T47D (cell line): ENCODE measurements at regions not wholly inside any gene's neighbourhood (a gene's known extent, or its start where the extent isn't known, plus 50 kb on each side); places are given as distances from the start of the nearest gene placed in this dataset.
"Not testable (repeated sequence)": the region's sequence is repeated elsewhere in the genome, so short reads cannot be mapped to it uniquely, and the experiment has no call there.

Experiments
- DNase-seq, 2 experiments: peaks; one replicate each; pipeline versions ENCODE4 v3.0.0 to v3.0.0-alpha.2; 2011 to 2012; ENCODE audit warnings: low read depth in 1 of 2, low spot score in 1 of 2
- JUND ChIP-seq: IDR thresholded peaks from 2 replicates; pipeline ENCODE4 v1.6.1; 2012; ENCODE audit warnings: low read depth
- in situ Hi-C: cut with HindIII; loops from 2 replicates; pipeline ENCODE4 v1.10.0; 2016; ENCODE audit warnings: low sequenced_read_pairs, low pct_unique_long_range_greater_than_20kb

DNA sequence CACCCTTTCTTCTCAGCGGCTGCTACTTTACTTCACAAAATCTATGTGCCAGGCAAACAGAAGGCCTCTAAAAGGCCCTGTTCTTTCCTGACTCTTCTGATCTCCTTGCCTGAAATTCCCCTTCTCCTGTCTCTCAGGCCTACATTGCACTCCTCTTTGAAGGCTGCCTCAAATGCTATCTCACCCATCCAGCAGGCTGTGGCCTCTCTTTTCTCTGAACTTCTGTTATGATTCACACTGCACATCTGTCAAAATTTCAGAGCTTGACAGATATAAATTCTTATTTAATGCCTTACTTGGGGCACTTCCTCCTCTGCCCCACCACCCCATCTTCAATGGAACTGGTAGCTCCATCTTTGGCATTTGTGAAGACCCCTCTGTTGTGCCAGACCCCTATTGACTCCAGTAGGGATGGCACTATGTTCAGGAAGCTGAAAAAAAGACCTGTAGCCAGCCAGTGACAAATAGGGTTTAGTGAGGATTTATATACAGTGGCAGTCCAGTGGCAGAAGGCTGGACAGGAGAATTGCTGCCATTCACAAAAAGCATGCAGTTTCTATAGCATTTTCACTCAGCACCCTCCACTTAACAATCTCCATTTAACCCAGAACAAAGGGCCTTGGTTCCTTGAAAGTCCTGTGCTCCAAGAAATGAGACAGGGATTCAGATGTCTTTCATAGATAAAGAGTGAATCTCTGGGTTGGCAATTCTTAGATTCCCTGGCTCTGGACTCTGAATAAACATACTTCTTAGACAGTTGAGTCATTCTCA is 415.8 kb upstream of the GRM7 start:
- DNase-seq, result no peak
- TF ChIP-seq JUND, result no peak
- in situ Hi-C loops, result no loop called here

DNA sequence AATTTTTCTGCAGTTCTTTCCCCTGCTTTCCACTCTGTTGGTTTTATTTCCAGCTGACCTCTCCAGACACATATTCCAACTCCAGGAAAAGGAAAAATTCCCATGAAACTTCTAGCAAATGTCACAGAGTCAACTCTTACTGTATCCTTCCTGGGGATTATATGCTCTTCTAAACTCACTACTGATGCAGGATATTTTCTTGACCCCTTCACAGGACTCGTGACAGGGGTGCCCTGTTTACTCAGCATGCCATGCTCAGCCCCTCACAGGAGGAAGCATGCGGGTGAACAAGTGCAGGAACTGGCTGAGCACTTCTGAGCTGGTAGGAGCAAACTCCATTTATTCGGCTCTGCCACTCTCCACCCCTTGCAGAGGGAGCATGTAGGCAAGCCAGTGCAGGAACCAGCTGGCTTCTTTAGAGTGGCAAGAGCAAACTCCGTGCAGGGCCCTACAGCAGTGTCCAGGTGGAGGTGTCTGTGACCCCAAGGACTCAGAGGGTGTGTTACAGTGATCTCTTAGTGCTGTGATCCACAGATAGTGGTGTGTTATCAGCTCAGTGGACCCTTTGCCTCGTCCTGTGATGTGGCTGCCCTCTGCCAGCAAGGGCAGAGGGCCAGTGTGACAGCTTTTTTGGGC is 413.6 kb upstream of the GRM7 start:
- TF ChIP-seq JUND, result no peak
- no peak for DNase-seq
- in situ Hi-C loops, result no loop called here

GRCh38 chr3:6448011-6448410 is 412.9 kb upstream of the GRM7 start:
- DNase-seq, result no peak
- TF ChIP-seq JUND, result no peak

GRCh38 chr3:6449099-6449498 is 411.8 kb upstream of the GRM7 start:
- no peak for DNase-seq
- TF ChIP-seq JUND, result no peak
- in situ Hi-C loops, result no loop called here

More at GRCh38 chr3:6448011-6448410, 412.9 kb upstream of the GRM7 start:
- in situ Hi-C loops, result no loop called here

- no peak for DNase-seq
- in situ Hi-C loops, result no loop called here
Measured at GRCh38 chr3:6452974-6453373, 407.9 kb upstream of the GRM7 start.

DNA sequence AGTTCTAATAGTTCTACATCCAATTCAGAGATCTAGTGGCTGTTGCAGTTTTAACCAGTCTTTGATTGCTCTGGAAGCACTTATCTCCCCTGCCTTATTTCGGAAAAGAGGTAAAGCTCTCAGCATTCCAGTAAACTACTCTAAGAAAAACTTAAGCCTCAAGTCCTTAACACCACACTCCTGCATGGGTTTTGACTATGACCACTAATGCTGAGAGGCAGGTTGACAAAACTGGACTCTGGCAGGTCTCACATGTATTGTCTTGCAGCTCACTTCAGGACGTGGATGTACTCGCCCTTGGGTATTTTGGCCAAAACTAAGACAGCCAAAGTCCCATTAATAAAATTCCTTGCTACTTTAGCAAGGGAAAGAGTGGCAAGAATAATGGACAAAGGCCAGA is 405.9 kb upstream of the GRM7 start:
- no peak for DNase-seq
- in situ Hi-C loops, result no loop called here
- no peak for TF ChIP-seq JUND

More at GRCh38 chr3:6452974-6453373, 407.9 kb upstream of the GRM7 start:
- TF ChIP-seq JUND, result no peak

- no peak for DNase-seq
- TF ChIP-seq JUND, result no peak
- in situ Hi-C loops, result no loop called here
Measured at GRCh38 chr3:6467186-6467585, 393.7 kb upstream of the GRM7 start.

DNA sequence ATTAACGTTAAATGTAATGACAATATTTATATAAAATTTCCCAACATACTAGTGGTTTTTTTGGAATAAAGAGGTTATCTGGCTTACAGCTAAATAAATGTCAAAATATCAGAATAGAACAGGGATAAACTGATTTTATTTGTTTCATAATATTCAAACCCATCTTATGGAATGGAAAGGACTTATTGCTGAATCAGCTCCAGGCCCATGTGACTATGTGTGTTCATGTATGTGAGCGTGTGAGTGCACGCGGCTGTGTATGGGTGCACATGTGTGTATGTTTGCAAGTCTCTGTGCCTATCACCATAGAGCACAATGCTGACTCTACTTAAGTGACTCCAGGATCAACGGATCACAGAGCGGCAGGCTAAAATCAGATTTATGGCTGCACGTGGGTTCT is 392.3 kb upstream of the GRM7 start:
- DNase-seq, result no peak
- TF ChIP-seq JUND, result no peak
- in situ Hi-C loops, result no loop called here

DNA sequence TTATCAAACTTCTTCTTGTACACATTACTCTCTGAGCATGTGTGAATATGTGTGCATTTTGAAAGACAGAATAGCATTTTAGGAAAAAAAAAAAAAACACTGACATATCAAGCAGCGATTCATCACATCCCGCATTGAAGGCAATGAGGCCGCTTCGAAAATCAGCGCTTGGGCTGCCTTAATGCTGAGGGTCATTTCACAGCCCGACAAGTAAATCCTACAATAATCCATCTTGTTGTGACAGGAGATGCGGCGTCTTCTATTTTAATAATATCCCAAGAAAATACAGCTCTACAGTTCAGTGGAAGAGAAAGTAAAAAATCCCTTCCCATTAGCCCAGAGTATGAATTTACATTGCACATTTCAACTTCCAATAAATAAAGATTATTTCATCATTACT is 389.2 kb upstream of the GRM7 start:
- in situ Hi-C loops, result no loop called here
- no peak for DNase-seq
- TF ChIP-seq JUND, result no peak

DNA sequence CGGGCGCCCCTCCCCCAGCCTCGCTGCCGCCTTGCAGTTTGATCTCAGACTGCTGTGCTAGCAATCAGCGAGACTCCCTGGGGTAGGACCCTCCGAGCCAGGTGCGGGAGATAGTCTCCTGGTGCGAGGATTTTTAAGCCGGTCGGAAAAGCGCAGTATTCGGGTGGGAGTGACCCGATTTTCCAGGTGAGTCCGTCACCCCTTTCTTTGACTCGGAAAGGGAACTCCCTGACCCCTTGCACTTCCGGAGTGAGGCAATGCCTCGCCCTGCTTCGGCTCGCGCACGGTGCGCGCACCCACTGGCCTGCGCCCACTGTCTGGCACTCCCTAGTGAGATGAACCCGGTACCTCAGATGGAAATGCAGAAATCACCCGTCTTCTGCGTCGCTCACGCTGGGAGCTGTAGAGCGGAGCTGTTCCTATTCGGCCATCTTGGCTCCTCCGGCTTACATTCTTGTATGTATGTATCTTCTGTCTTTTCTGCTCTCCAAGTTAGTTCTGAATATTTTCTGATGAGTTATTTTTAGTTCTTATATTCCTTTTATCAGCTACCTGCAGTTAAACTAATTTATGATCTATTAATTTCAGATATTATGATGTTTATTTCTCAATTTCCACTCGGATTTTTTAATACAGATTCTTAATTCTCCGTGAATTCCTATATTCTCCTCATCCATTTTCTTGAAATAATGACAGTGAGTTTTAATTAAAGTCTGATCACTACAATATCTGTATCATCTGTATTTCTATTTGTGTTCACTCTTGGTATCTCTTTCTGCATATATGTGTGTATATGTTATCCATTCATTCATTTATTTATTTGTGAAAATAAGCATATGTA is 370.2 kb upstream of the GRM7 start:
- DNase-seq, result peak in 1 of 2 experiments; percentile 37
- in situ Hi-C loops, result not testable (repeated sequence)

GRCh38 chr3:6491768-6492167 is 369.1 kb upstream of the GRM7 start:
- DNase-seq, result no peak
- in situ Hi-C loops, result no loop called here
- TF ChIP-seq JUND, result no peak

GRCh38 chr3:6492306-6492705 is 368.6 kb upstream of the GRM7 start:
- no peak for DNase-seq
- TF ChIP-seq JUND, result no peak
- in situ Hi-C loops, result no loop called here

DNA sequence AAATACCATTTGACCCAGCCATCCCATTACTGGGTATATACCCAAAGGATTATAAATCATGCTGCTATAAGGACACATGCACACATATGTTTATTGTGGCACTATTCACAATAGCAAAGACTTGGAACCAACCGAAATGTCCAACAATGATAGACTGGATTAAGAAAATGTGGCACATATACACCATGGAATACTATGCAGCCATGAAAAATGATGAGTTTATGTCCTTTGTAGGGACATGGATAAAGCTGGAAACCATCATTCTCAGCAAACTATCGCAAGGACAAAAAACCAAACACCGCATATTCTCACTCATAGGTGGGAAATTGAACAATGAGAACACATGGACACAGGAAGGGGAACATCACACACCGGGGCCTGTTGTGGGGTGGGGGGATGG is 362.0 kb upstream of the GRM7 start:
- DNase-seq, in situ Hi-C loops: not testable (repeated sequence)
